SU-DHL-6 (cell line): ENCODE measurements at regions not wholly inside any gene's neighbourhood (a gene's known extent, or its start where the extent isn't known, plus 50 kb on each side); places are given as distances from the start of the nearest gene placed in this dataset.

Experiments used
- H2AFZ ChIP-seq: fragments of 200-600 bp; sonication (generic); 2 replicates; pipeline ENCODE4 v1.6.1; 2014; ENCODE audit warnings: low read depth, mild to moderate bottlenecking, moderate library complexity, mixed read lengths, antibody characterized with exemption, low read length; ENCODE audit not compliant: severe bottlenecking
- H3F3A ChIP-seq: fragments of 200-600 bp; shearing (Covaris generic); 2 replicates; pipeline ENCODE4 v1.6.0; 2016; ENCODE audit warnings: antibody characterized with exemption, mild to moderate bottlenecking; ENCODE audit not compliant: insufficient read depth
- H3K27ac ChIP-seq: fragments of 200-600 bp; sonication (generic); 2 replicates; pipeline ENCODE4 v1.5.1; 2016; ENCODE audit warnings: low read depth, mild to moderate bottlenecking, low read length, moderate library complexity, mixed read lengths
- H3K27me3 ChIP-seq: fragments of 200-600 bp; sonication (generic), shearing (Covaris generic); 2 replicates; pipeline ENCODE4 v1.6.0; 2014; ENCODE audit warnings: mild to moderate bottlenecking, low read length
- H3K36me3 ChIP-seq: fragments of 200-600 bp; sonication (generic); 2 replicates; pipeline ENCODE4 v1.6.1; 2014; ENCODE audit warnings: mild to moderate bottlenecking, low read length, mixed read lengths
- H3K4me2 ChIP-seq: fragments of 300-600, 200-600 bp; shearing (Covaris generic), sonication (generic); 2 replicates; pipeline ENCODE4 v1.6.0; 2014; ENCODE audit warnings: low read length, low read depth, mild to moderate bottlenecking; ENCODE audit not compliant: poor library complexity, severe bottlenecking
- H3K4me3 ChIP-seq: fragments of 200-600 bp; sonication (generic); 2 replicates; pipeline ENCODE4 v1.5.1; 2014; ENCODE audit warnings: antibody characterized with exemption, low read length, mild to moderate bottlenecking, mixed read lengths; ENCODE audit not compliant: insufficient read depth, poor library complexity, severe bottlenecking
- H3K79me2 ChIP-seq: fragments of 200-600 bp; sonication (generic); 2 replicates; pipeline ENCODE4 v1.6.1; 2014; ENCODE audit warnings: mild to moderate bottlenecking, low read length, moderate library complexity; ENCODE audit not compliant: insufficient read depth
- H3K9ac ChIP-seq: fragments of 200-600 bp; sonication (generic); 2 replicates; pipeline ENCODE4 v1.7.0; 2014; ENCODE audit warnings: mild to moderate bottlenecking, low read length
- H3K9me2 ChIP-seq: fragments of 200-600 bp; sonication (generic); replicated peaks from 2 replicates; pipeline ENCODE4 v1.6.1; 2014; ENCODE audit warnings: low read length; ENCODE audit not compliant: insufficient read depth
- H3K9me3 ChIP-seq: fragments of 200-600 bp; sonication (generic); 2 replicates; pipeline ENCODE4 v1.6.1; 2014; ENCODE audit warnings: low read length, mixed read lengths; ENCODE audit not compliant: insufficient read depth
- H4K20me1 ChIP-seq: fragments of 200-600 bp; sonication (generic); 2 replicates; pipeline ENCODE4 v1.6.1; 2014; ENCODE audit warnings: low read depth, mild to moderate bottlenecking, antibody characterized with exemption, low read length, moderate library complexity, mixed read lengths
- CTCF ChIP-seq: fragments of 200-600 bp; sonication (generic); IDR thresholded peaks from one replicate; pipeline ENCODE4 v1.5.1; 2017; ENCODE audit warnings: antibody characterized with exemption, mild to moderate bottlenecking, low read length, moderate library complexity; ENCODE audit not compliant: insufficient read depth, poor library complexity, severe bottlenecking
- EZH2phosphoT487 ChIP-seq: fragments of 200-600 bp; sonication (generic), shearing (Covaris generic); conservative IDR thresholded peaks from 2 replicates; pipeline ENCODE4 v1.6.1; 2018; ENCODE audit warnings: mild to moderate bottlenecking, antibody characterized with exemption, low read length, moderate library complexity, mixed read lengths

DNA sequence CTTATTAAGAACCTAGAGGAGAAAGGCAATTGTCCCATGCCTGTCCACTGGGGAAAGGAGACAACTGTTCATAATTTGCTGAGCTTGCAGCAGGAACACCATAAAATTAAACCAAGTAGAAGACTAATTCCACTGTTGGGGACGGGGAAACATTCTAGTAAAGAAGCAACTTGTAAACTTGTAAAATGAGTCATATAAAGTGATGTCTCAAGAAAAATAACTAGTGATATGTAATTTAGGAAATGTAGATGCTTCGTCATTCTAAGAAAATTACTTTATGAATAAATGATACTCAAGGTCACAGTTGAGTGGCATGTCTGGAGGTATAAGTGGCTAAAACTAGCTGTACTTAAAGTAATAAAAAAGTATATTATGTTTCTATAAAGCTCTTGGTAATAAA is 121.2 kb upstream of the MID1 start:
- no peaks in the 10 kb centered on the region for H3K36me3 ChIP-seq

GRCh38 chrX:10743476-10743875 is 123.1 kb upstream of the MID1 start:
- Histone ChIP-seq H3K9me3 (no peaks in the 10 kb centered on the region), H3K4me3 (no peak overlapping the region), H3K27me3 (no peaks in the 10 kb centered on the region)

More for the DNA sequence above, 121.2 kb upstream of the MID1 start:
- Histone ChIP-seq H3K4me2 (no peak overlapping the region), H3K9me3 (no peaks in the 10 kb centered on the region), H3K4me3 (no peak overlapping the region), H3K27me3 (no peaks in the 10 kb centered on the region), H3K79me2 (no peaks in the 10 kb centered on the region), H3K27ac (no peak overlapping the region), H4K20me1 (no peaks in the 10 kb centered on the region), H2AFZ (no peak overlapping the region), H3F3A (no peaks in the 10 kb centered on the region), H3K9me2 (no peaks in the 10 kb centered on the region), H3K9ac (no peak overlapping the region)
- no peak for TF ChIP-seq EZH2phosphoT487
- no peak for TF ChIP-seq CTCF

GRCh38 chrX:10744007-10744406 is 123.6 kb upstream of the MID1 start:
- Histone ChIP-seq H3K27ac (no peak overlapping the region), H3K9me3 (no peaks in the 10 kb centered on the region), H3K36me3 (no peaks in the 10 kb centered on the region), H4K20me1 (no peaks in the 10 kb centered on the region), H3K79me2 (no peaks in the 10 kb centered on the region), H3K9me2 (no peaks in the 10 kb centered on the region), H3F3A (no peaks in the 10 kb centered on the region), H3K9ac (no peak overlapping the region), H3K27me3 (no peaks in the 10 kb centered on the region), H3K4me3 (no peak overlapping the region), H2AFZ (no peak overlapping the region), H3K4me2 (no peak overlapping the region)
- TF ChIP-seq EZH2phosphoT487 (no peak), CTCF (no peak)

More at GRCh38 chrX:10743476-10743875, 123.1 kb upstream of the MID1 start:
- no peaks in the 10 kb centered on the region for H3F3A ChIP-seq
- H4K20me1 ChIP-seq: no peaks in the 10 kb centered on the region
- no peak for TF ChIP-seq EZH2phosphoT487
- TF ChIP-seq CTCF: no peak
- H3K79me2 ChIP-seq: no peaks in the 10 kb centered on the region
- no peak overlapping the region for H3K27ac ChIP-seq
- no peak overlapping the region for H3K4me2 ChIP-seq
- no peaks in the 10 kb centered on the region for H3K9me2 ChIP-seq
- H3K36me3 ChIP-seq: no peaks in the 10 kb centered on the region
- no peak overlapping the region for H2AFZ ChIP-seq
- H3K9ac ChIP-seq: no peak overlapping the region

- no peak overlapping the region for H3K9ac ChIP-seq
- no peak overlapping the region for H3K4me3 ChIP-seq
- H3F3A ChIP-seq: no peaks in the 10 kb centered on the region
- no peaks in the 10 kb centered on the region for H4K20me1 ChIP-seq
- no peak overlapping the region for H3K4me2 ChIP-seq
- no peaks in the 10 kb centered on the region for H3K9me3 ChIP-seq
- H3K27me3 ChIP-seq: no peaks in the 10 kb centered on the region
- no peaks in the 10 kb centered on the region for H3K9me2 ChIP-seq
- no peak overlapping the region for H2AFZ ChIP-seq
- no peak for TF ChIP-seq EZH2phosphoT487
- no peak for TF ChIP-seq CTCF
- H3K79me2 ChIP-seq: no peaks in the 10 kb centered on the region
- no peaks in the 10 kb centered on the region for H3K36me3 ChIP-seq
- H3K27ac ChIP-seq: no peak overlapping the region
Measured at GRCh38 chrX:10747975-10748374, 127.6 kb upstream of the MID1 start.
